ENCODE measurements at regions not wholly inside any gene's neighbourhood (a gene's known extent, or its start where the extent isn't known, plus 50 kb on each side); places are given as distances from the start of the nearest gene placed in this dataset.

GRCh38 chrX:87788976-87789375 lies 271.4 kb downstream of the KLHL4 start:
- no peak for DNase-seq (ENCODE audit: low read depth, low spot score)
- in situ Hi-C loops (cut with HindIII; ENCODE audit: low sequenced_read_pairs) = no loop called here
- H3K4me3 ChIP-seq (ENCODE audit: low read depth, low read length) = no peak overlapping the region
- TF ChIP-seq, protein P1, sequence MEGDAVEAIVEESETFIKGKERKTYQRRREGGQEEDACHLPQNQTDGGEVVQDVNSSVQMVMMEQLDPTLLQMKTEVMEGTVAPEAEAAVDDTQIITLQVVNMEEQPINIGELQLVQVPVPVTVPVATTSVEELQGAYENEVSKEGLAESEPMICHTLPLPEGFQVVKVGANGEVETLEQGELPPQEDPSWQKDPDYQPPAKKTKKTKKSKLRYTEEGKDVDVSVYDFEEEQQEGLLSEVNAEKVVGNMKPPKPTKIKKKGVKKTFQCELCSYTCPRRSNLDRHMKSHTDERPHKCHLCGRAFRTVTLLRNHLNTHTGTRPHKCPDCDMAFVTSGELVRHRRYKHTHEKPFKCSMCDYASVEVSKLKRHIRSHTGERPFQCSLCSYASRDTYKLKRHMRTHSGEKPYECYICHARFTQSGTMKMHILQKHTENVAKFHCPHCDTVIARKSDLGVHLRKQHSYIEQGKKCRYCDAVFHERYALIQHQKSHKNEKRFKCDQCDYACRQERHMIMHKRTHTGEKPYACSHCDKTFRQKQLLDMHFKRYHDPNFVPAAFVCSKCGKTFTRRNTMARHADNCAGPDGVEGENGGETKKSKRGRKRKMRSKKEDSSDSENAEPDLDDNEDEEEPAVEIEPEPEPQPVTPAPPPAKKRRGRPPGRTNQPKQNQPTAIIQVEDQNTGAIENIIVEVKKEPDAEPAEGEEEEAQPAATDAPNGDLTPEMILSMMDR (IDR thresholded peaks at IDR 0.05; ENCODE audit: low read depth, low read length) = no peak

- H3K4me3 ChIP-seq (ENCODE audit: low read depth, low read length) = no peak overlapping the region
- in situ Hi-C loops (cut with HindIII; ENCODE audit: low sequenced_read_pairs) = no loop called here
- DNase-seq (ENCODE audit: low read depth, low spot score) = no peak
- TF ChIP-seq, protein P1 (IDR thresholded peaks at IDR 0.05; ENCODE audit: low read depth, low read length) = no peak
Observed at GRCh38 chrX:87798039-87798438, 280.4 kb downstream of the KLHL4 start.

DNA sequence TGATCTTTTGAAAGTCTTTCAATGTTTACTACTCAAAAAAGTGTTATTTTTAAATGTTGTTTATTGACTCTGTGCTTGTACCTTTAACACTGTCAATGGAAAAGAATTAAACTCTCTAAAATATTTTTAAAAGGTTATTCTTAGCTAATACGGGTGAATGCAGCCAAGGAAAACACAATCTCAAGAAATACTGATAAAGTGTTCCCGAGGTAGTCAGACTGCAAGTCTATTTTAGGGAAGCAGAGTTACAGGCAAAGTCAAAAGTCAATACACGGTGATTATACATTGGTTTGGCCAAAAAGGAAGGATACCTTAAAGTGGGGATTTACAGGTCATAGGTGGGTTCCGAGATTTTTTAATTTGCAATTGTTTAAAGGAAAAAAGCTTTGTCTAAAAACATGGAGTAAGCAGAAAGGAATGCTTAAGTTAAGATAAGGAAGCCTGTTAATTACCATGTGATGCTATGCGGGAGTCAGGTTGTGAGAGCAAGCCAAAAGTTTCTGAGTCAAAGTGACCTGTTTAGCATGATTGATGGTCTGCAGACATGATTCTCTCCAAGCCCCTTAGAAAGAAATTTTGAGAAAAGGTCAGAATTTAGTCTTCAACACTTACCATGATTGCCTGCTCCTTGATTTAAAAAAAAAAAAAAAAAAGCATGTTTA lies 288.4 kb downstream of the KLHL4 start:
- no peak overlapping the region for H3K4me3 ChIP-seq (ENCODE audit: low read depth, low read length)
- in situ Hi-C loops (cut with HindIII; ENCODE audit: low sequenced_read_pairs) = no loop called here
- TF ChIP-seq, protein P1 (IDR thresholded peaks at IDR 0.05; ENCODE audit: low read depth, low read length) = no peak
- peak; percentile 7 for DNase-seq (ENCODE audit: low read depth, low spot score)

DNA sequence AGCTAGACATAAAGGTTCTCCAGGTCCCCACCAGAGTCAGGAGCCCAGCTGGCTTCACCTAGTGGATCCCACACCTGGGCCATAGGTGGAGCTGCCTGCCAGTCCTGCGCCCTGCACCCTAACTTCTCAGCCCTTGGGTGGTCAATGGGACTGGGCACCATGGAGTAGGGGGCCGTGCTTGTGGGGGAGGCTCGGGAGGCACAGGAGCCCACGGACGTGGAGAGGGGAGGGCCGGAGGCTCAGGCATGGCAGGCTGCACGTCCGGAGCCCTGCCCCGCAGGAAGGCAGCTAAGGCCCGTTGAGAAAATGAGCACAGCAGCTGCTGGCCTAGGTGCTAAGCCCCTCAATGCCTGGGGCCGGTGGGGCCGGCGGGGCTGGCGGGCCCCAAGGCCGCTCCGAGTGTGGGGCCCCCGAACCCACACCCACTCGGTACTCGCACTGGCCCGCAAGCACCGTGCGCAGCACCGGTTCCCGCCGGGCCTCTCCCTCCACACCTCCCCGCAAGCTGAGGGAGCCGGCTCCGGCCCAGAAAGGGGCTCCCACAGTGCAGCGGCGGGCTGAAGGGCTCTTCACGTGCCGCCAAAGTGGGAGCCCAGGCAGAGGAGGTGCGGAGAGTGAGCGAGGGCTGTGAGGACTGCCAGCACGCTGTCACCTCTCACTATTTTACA lies 291.1 kb downstream of the KLHL4 start:
- H3K4me3 ChIP-seq (ENCODE audit: low read depth, low read length) = no peak overlapping the region
- TF ChIP-seq, protein P1 (IDR thresholded peaks at IDR 0.05; ENCODE audit: low read depth, low read length) = no peak
- no peak for DNase-seq (ENCODE audit: low read depth, low spot score)
- in situ Hi-C loops (cut with HindIII; ENCODE audit: low sequenced_read_pairs) = no loop called here

DNA sequence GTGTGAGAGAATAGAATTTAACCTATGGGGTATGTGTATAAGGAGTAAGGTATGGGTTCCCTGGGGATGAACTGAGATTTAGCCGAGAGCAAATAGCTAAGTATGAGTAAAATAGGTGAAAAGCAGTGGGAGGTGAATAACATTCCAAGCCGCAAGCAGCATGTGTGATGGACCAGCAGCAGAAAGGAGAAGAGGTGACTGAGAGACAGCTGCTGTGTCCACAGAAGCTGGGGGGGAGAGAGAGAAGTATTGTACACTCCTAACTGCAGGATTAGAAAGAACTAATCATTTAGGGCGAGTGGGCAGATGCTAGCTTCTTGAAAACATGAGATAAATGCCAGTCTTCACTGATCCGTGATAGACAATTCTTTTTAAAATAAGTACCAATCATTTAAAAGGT lies 296.0 kb downstream of the KLHL4 start:
- no peak for DNase-seq (ENCODE audit: low read depth, low spot score)
- H3K4me3 ChIP-seq (ENCODE audit: low read depth, low read length) = no peak overlapping the region
- TF ChIP-seq, protein P1 (IDR thresholded peaks at IDR 0.05; ENCODE audit: low read depth, low read length) = no peak
- in situ Hi-C loops (cut with HindIII; ENCODE audit: low sequenced_read_pairs) = no loop called here

GRCh38 chrX:87846956-87847355 lies 329.4 kb downstream of the KLHL4 start:
- TF ChIP-seq, protein P1 (IDR thresholded peaks at IDR 0.05; ENCODE audit: low read depth, low read length) = no peak
- DNase-seq (ENCODE audit: low read depth, low spot score) = no peak
- in situ Hi-C loops (cut with HindIII; ENCODE audit: low sequenced_read_pairs) = no loop called here
- no peak overlapping the region for H3K4me3 ChIP-seq (ENCODE audit: low read depth, low read length)

Data from astrocyte of the spinal cord (primary cell).